H9 (cell line): ENCODE measurements at regions not wholly inside any gene's neighbourhood (a gene's known extent, or its start where the extent isn't known, plus 50 kb on each side); places are given as distances from the start of the nearest gene placed in this dataset.

ENCODE experiments used
- DNase-seq: peaks from one replicate; pipeline ENCODE4 v3.0.0-alpha.2; 2017
- H2AFZ ChIP-seq: one replicate; pipeline ENCODE4 v1.6.1; 2013; ENCODE audit warnings: mild to moderate bottlenecking, low read length, control low read depth, moderate library complexity
- H2AK5ac ChIP-seq: 2 replicates; pipeline ENCODE4 v1.6.1; 2013; ENCODE audit warnings: low read length, control low read depth, mixed read lengths; ENCODE audit not compliant: insufficient read length
- H2BK120ac ChIP-seq: one replicate; pipeline ENCODE4 v1.6.1; 2013; ENCODE audit warnings: low read depth, mild to moderate bottlenecking, low read length, control low read depth, inconsistent platforms; ENCODE audit not compliant: poor library complexity, severe bottlenecking
- H2BK12ac ChIP-seq: 2 replicates; pipeline ENCODE4 v1.6.1; 2013; ENCODE audit warnings: low read length, control low read depth, mixed read lengths, low read depth; ENCODE audit not compliant: insufficient read length
- H2BK15ac ChIP-seq: 2 replicates; pipeline ENCODE4 v1.6.1; 2013; ENCODE audit warnings: low read depth, low read length, control low read depth
- H2BK20ac ChIP-seq: one replicate; pipeline ENCODE4 v1.6.1; 2013; ENCODE audit warnings: low read depth, mild to moderate bottlenecking, low read length, control low read depth, inconsistent platforms; ENCODE audit not compliant: poor library complexity, severe bottlenecking
- H2BK5ac ChIP-seq: 2 replicates; pipeline ENCODE4 v1.6.1; 2013; ENCODE audit warnings: low read length, control low read depth, mixed read lengths; ENCODE audit not compliant: insufficient read length
- H3K14ac ChIP-seq: 2 replicates; pipeline ENCODE4 v1.6.1; 2013; ENCODE audit warnings: low read length, control low read depth; ENCODE audit not compliant: insufficient read depth
- H3K18ac ChIP-seq: 2 replicates; pipeline ENCODE4 v1.6.1; 2013; ENCODE audit warnings: low read depth, mild to moderate bottlenecking, mixed read lengths, low read length, control low read depth; ENCODE audit not compliant: insufficient read length
- H3K23ac ChIP-seq: 2 replicates; pipeline ENCODE4 v1.6.1; 2013; ENCODE audit warnings: low read length, control low read depth, mixed read lengths, low read depth; ENCODE audit not compliant: insufficient read length
- H3K23me2 ChIP-seq: 2 replicates; pipeline ENCODE4 v1.6.1; 2013; ENCODE audit warnings: low read depth, mild to moderate bottlenecking, mixed read lengths, low read length, control low read depth; ENCODE audit not compliant: insufficient read length, poor library complexity, severe bottlenecking
- H3K27ac ChIP-seq: 2 replicates; pipeline ENCODE4 v1.5.1; 2013; ENCODE audit warnings: low read length, control low read depth, mixed read lengths, low read depth; ENCODE audit not compliant: insufficient read length
- H3K27me3 ChIP-seq: 2 replicates; pipeline ENCODE4 v1.6.1; 2013; ENCODE audit warnings: low read length, control low read depth, inconsistent platforms; ENCODE audit not compliant: insufficient read depth
- H3K4ac ChIP-seq: 2 replicates; pipeline ENCODE4 v1.6.1; 2013; ENCODE audit warnings: low read depth, mild to moderate bottlenecking, control low read depth, inconsistent platforms, low read length, moderate library complexity
- H3K4me1 ChIP-seq: 2 replicates; pipeline ENCODE4 v1.6.1; 2013; ENCODE audit warnings: low read length, control low read depth, inconsistent platforms; ENCODE audit not compliant: insufficient read depth
- H3K4me2 ChIP-seq: 2 replicates; pipeline ENCODE4 v1.6.1; 2013; ENCODE audit warnings: low read length, control low read depth, mixed read lengths; ENCODE audit not compliant: insufficient read length, insufficient read depth
- H3K56ac ChIP-seq: 2 replicates; pipeline ENCODE4 v1.6.1; 2013; ENCODE audit warnings: low read depth, mild to moderate bottlenecking, mixed read lengths, low read length, control low read depth; ENCODE audit not compliant: insufficient read length
- H3K79me1 ChIP-seq: 2 replicates; pipeline ENCODE4 v1.6.1; 2013; ENCODE audit warnings: low read depth, mild to moderate bottlenecking, moderate library complexity, low read length, control low read depth, inconsistent platforms; ENCODE audit not compliant: insufficient read depth, poor library complexity, severe bottlenecking
- H3K79me2 ChIP-seq: 2 replicates; pipeline ENCODE4 v1.6.1; 2013; ENCODE audit warnings: low read length, control low read depth, inconsistent platforms; ENCODE audit not compliant: insufficient read depth
- H3K9ac ChIP-seq: 2 replicates; pipeline ENCODE4 v1.6.1; 2013; ENCODE audit warnings: low read length, control low read depth, mixed read lengths; ENCODE audit not compliant: insufficient read length; ENCODE audit errors: extremely low read depth
- H3K9me3 ChIP-seq: one replicate; pipeline ENCODE4 v1.6.1; 2013; ENCODE audit warnings: low read depth, low read length, inconsistent platforms; ENCODE audit not compliant: control insufficient read depth
- H3T11ph ChIP-seq: one replicate; pipeline ENCODE4 v1.6.1; 2013; ENCODE audit warnings: mild to moderate bottlenecking, low read length, control low read depth, inconsistent platforms
- H4K20me1 ChIP-seq: one replicate; pipeline ENCODE4 v1.6.1; 2013; ENCODE audit not compliant: control insufficient read depth, insufficient read length, insufficient read depth
- H4K5ac ChIP-seq: 2 replicates; pipeline ENCODE4 v1.6.1; 2013; ENCODE audit warnings: low read depth, mild to moderate bottlenecking, mixed read lengths, low read length, control low read depth; ENCODE audit not compliant: insufficient read length
- H4K8ac ChIP-seq: replicated peaks from 2 replicates; pipeline ENCODE4 v1.6.1; 2013; ENCODE audit warnings: low read length, control low read depth, mixed read lengths, low read depth; ENCODE audit not compliant: insufficient read length
- H4K91ac ChIP-seq: 2 replicates; pipeline ENCODE4 v1.6.1; 2013; ENCODE audit warnings: low read depth, mild to moderate bottlenecking, moderate library complexity, mixed read lengths, low read length, control low read depth; ENCODE audit not compliant: insufficient read length
- H3K27ac Mint-ChIP-seq, 3 experiments: 2 replicates in 2 of 3; 3 replicates in 1 of 3; pipeline ENCODE4 v1.8.0; 2020 to 2021; ENCODE audit warnings: mixed read lengths in 3 of 3, mild to moderate bottlenecking in 1 of 3, moderate library complexity in 1 of 3
- H3K27me3 Mint-ChIP-seq: 2 replicates; pipeline ENCODE4 v1.8.0; 2021; ENCODE audit warnings: low read depth, mild to moderate bottlenecking, moderate library complexity, mixed read lengths
- H3K36me3 Mint-ChIP-seq, 3 experiments: 2 replicates in 2 of 3; 3 replicates in 1 of 3; pipeline ENCODE4 v1.8.0; 2020 to 2021; ENCODE audit warnings: low read depth in 3 of 3, mixed read lengths in 3 of 3; ENCODE audit not compliant: insufficient read depth in 1 of 3
- H3K4me1 Mint-ChIP-seq, 2 experiments: 2 replicates each; pipeline ENCODE4 v1.8.0; 2020; ENCODE audit warnings: mixed read lengths in 2 of 2
- H3K4me3 Mint-ChIP-seq, 2 experiments: 2 replicates in 1 of 2; 3 replicates in 1 of 2; pipeline ENCODE4 v1.8.0; 2020 to 2021; ENCODE audit warnings: mild to moderate bottlenecking in 2 of 2, mixed read lengths in 2 of 2, moderate library complexity in 1 of 2
- H3K9me3 Mint-ChIP-seq, 2 experiments: 2 replicates in 1 of 2; 3 replicates in 1 of 2; pipeline ENCODE4 v1.8.0; 2020; ENCODE audit warnings: mild to moderate bottlenecking in 2 of 2, mixed read lengths in 2 of 2, moderate library complexity in 1 of 2
- WGBS: extraction: QIAGEN DNeasy Blood & Tissue Kit; methylation state at CpG from one replicate; pipeline ENCODE4 v1.1.7; 2013; ENCODE audit warnings: missing lambda C conversion rate, low lambda C conversion rate, mixed read lengths; ENCODE audit not compliant: insufficient read length; ENCODE audit errors: extremely low coverage; 5-methylcytosine and 5-hydroxymethylcytosine counted together
- TF ChIP-seq, protein P1 (sequence below): fragments of 200-600 bp; sonication (generic); conservative IDR thresholded peaks from 3 replicates; pipeline ENCODE4 v1.8.0; 2021; ENCODE audit warnings: antibody characterized with exemption, mild to moderate bottlenecking

DNA sequence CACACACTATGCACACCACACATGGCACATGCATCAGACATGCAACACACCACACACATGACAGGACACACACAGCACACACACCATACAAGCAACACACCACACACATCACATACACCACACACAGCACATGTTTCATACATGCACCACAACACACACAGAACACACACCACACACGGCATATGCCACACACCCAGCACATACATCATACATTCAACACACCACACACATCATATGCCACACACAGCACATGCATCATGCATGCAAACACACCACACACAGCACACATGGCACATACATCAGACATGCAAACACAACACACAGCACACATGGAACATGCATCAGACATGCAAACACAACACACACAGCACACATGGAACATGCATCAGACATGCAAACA is 80.7 kb upstream of the LRPAP1 start:
- no peaks in the 10 kb centered on the region for H4K20me1 ChIP-seq
- H3K4me1 ChIP-seq: no peaks in the 10 kb centered on the region
- no peak overlapping the region for H4K91ac ChIP-seq
- no peak overlapping the region for H2BK20ac ChIP-seq
- no peak overlapping the region for H3K18ac ChIP-seq
- H3K4me1 Mint-ChIP-seq: peaks cover 2 to 22% of the 10 kb centered on the region in 2 experiments; a peak in 3 of 4 replicates
- no peak overlapping the region for H4K5ac ChIP-seq
- TF ChIP-seq, protein P1, sequence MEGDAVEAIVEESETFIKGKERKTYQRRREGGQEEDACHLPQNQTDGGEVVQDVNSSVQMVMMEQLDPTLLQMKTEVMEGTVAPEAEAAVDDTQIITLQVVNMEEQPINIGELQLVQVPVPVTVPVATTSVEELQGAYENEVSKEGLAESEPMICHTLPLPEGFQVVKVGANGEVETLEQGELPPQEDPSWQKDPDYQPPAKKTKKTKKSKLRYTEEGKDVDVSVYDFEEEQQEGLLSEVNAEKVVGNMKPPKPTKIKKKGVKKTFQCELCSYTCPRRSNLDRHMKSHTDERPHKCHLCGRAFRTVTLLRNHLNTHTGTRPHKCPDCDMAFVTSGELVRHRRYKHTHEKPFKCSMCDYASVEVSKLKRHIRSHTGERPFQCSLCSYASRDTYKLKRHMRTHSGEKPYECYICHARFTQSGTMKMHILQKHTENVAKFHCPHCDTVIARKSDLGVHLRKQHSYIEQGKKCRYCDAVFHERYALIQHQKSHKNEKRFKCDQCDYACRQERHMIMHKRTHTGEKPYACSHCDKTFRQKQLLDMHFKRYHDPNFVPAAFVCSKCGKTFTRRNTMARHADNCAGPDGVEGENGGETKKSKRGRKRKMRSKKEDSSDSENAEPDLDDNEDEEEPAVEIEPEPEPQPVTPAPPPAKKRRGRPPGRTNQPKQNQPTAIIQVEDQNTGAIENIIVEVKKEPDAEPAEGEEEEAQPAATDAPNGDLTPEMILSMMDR: no peak
- H3K9me3 Mint-ChIP-seq: peaks cover 9 to 10% of the 10 kb centered on the region in 2 experiments; a peak in 4 of 5 replicates
- H2BK12ac ChIP-seq: no peak overlapping the region
- H3T11ph ChIP-seq: no peak overlapping the region
- H3K4me3 Mint-ChIP-seq: peak overlapping the region in 1 of 2 experiments; percentile 6; a peak in 1 of 5 replicates
- no peak overlapping the region for H3K4me2 ChIP-seq
- H3K27me3 Mint-ChIP-seq: peaks cover 28% of the 10 kb centered on the region
- H3K9ac ChIP-seq: no peak overlapping the region
- WGBS: no CpG with 5 or more reads among the region's 1 CpG
- H3K56ac ChIP-seq: no peak overlapping the region
- H3K9me3 ChIP-seq: no peaks in the 10 kb centered on the region
- no peaks in the 10 kb centered on the region for H3K23me2 ChIP-seq
- H4K8ac ChIP-seq: no peak overlapping the region
- H3K14ac ChIP-seq: no peak overlapping the region
- DNase-seq: no peak
- no peaks in the 10 kb centered on the region for H3K79me2 ChIP-seq
- H2BK120ac ChIP-seq: no peak overlapping the region
- no peaks in the 10 kb centered on the region for H3K79me1 ChIP-seq
- H2AK5ac ChIP-seq: no peak overlapping the region
- H2BK15ac ChIP-seq: no peak overlapping the region
- no peak overlapping the region for H3K27ac ChIP-seq
- no peak overlapping the region for H3K4ac ChIP-seq
- H3K23ac ChIP-seq: no peak overlapping the region
- H3K36me3 Mint-ChIP-seq: peaks cover 0 to 4% (median 0%) of the 10 kb centered on the region in 3 experiments; a peak in 2 of 7 replicates
- H2BK5ac ChIP-seq: no peak overlapping the region
- H3K27ac Mint-ChIP-seq: peak overlapping the region in 2 of 3 experiments; percentile 23 to 50; a peak in 2 of 7 replicates
- H2AFZ ChIP-seq: no peak overlapping the region
- H3K27me3 ChIP-seq: no peaks in the 10 kb centered on the region
